Type B pancreatic cell (in vitro differentiated cells): ENCODE measurements at regions not wholly inside any gene's neighbourhood (a gene's known extent, or its start where the extent isn't known, plus 50 kb on each side); places are given as distances from the start of the nearest gene placed in this dataset.

Experiments
- DNase-seq: peaks from one replicate; pipeline ENCODE4 v3.0.0; 2021; ENCODE audit warnings: mixed read lengths; ENCODE audit not compliant: unreplicated experiment; ENCODE audit errors: extremely low spot score
- H3K27ac Mint-ChIP-seq: 2 replicates; pipeline ENCODE4 v1.8.0; 2021; ENCODE audit warnings: mild to moderate bottlenecking, mixed read lengths
- H3K27me3 Mint-ChIP-seq: 2 replicates; pipeline ENCODE4 v1.8.0; 2021; ENCODE audit warnings: mixed read lengths
- H3K36me3 Mint-ChIP-seq: 2 replicates; pipeline ENCODE4 v1.8.0; 2021; ENCODE audit warnings: mixed read lengths
- H3K4me1 Mint-ChIP-seq: one replicate; pipeline ENCODE4 v1.8.0; 2021; ENCODE audit warnings: mixed read lengths; ENCODE audit not compliant: unreplicated experiment
- H3K4me3 Mint-ChIP-seq: 2 replicates; pipeline ENCODE4 v1.8.0; 2021; ENCODE audit warnings: mild to moderate bottlenecking, mixed read lengths
- H3K9me3 Mint-ChIP-seq: 2 replicates; pipeline ENCODE4 v1.8.0; 2021; ENCODE audit warnings: mixed read lengths
- CTCF ChIP-seq: fragments of 200-600 bp; sonication (generic); conservative IDR thresholded peaks from 2 replicates; pipeline ENCODE4 v1.5.0; 2021; ENCODE audit warnings: antibody characterized with exemption, mild to moderate bottlenecking

GRCh38 chr6:1053586-1053985, 258.3 kb upstream of the FOXQ1 start:
- Mint-ChIP-seq H3K36me3 (no peaks in the 10 kb centered on the region), H3K27ac (no peak overlapping the region), H3K9me3 (peaks cover 5% of the 10 kb centered on the region), H3K4me3 (no peak overlapping the region), H3K4me1 (no peaks in the 10 kb centered on the region), H3K27me3 (no peaks in the 10 kb centered on the region)
- TF ChIP-seq CTCF, result no peak
- no peak for DNase-seq

GRCh38 chr6:1052262-1052661, 259.6 kb upstream of the FOXQ1 start:
- DNase-seq, result no peak
- TF ChIP-seq CTCF, result no peak
- no peak overlapping the region for H3K27ac Mint-ChIP-seq
- peaks cover 7% of the 10 kb centered on the region for H3K4me1 Mint-ChIP-seq
- H3K27me3 Mint-ChIP-seq, result no peaks in the 10 kb centered on the region
- no peaks in the 10 kb centered on the region for H3K36me3 Mint-ChIP-seq
- no peak overlapping the region for H3K4me3 Mint-ChIP-seq
- H3K9me3 Mint-ChIP-seq, result peaks cover 5% of the 10 kb centered on the region

- no peak for TF ChIP-seq CTCF
- Mint-ChIP-seq H3K4me3 (peak overlapping the region; percentile 9), H3K27me3 (no peaks in the 10 kb centered on the region), H3K36me3 (no peaks in the 10 kb centered on the region), H3K27ac (no peak overlapping the region), H3K9me3 (peaks cover under 1% of the 10 kb centered on the region), H3K4me1 (peaks cover 7% of the 10 kb centered on the region)
- DNase-seq, result no peak
Measured at GRCh38 chr6:1049900-1050299, 262.0 kb upstream of the FOXQ1 start.

- Mint-ChIP-seq H3K9me3 (no peaks in the 10 kb centered on the region), H3K27me3 (no peaks in the 10 kb centered on the region), H3K27ac (no peak overlapping the region), H3K4me3 (peak overlapping the region; percentile 9), H3K36me3 (no peaks in the 10 kb centered on the region), H3K4me1 (peaks cover 7% of the 10 kb centered on the region)
- TF ChIP-seq CTCF, result no peak
- DNase-seq, result no peak
Measured at GRCh38 chr6:1049170-1049569, 262.7 kb upstream of the FOXQ1 start.

GRCh38 chr6:1047981-1048541, 263.8 kb upstream of the FOXQ1 start:
- Mint-ChIP-seq H3K4me3 (no peak overlapping the region), H3K4me1 (peaks cover 7% of the 10 kb centered on the region), H3K27ac (peak overlapping the region; percentile 5), H3K9me3 (no peaks in the 10 kb centered on the region), H3K27me3 (peaks cover 6% of the 10 kb centered on the region), H3K36me3 (no peaks in the 10 kb centered on the region)
- no peak for TF ChIP-seq CTCF
- no peak for DNase-seq

- H3K27me3 Mint-ChIP-seq, result peaks cover 6% of the 10 kb centered on the region
- no peaks in the 10 kb centered on the region for H3K9me3 Mint-ChIP-seq
- no peaks in the 10 kb centered on the region for H3K36me3 Mint-ChIP-seq
- no peak overlapping the region for H3K4me3 Mint-ChIP-seq
- peaks cover 7% of the 10 kb centered on the region for H3K4me1 Mint-ChIP-seq
- TF ChIP-seq CTCF, result no peak
- no peak for DNase-seq
- no peak overlapping the region for H3K27ac Mint-ChIP-seq
Measured at GRCh38 chr6:1045239-1045638, 266.7 kb upstream of the FOXQ1 start.
